ENCODE measurements at regions not wholly inside any gene's neighbourhood (a gene's known extent, or its start where the extent isn't known, plus 50 kb on each side); places are given as distances from the start of the nearest gene placed in this dataset.

GRCh38 chr18:22865354-22866116, 67.6 kb upstream of the RBBP8 start:
- no peak overlapping the region for H3K4me3 ChIP-seq (ENCODE audit: low read depth, low read length)
- DNase-seq (ENCODE audit: low read depth): no peak
- no peak for TF ChIP-seq CTCF (IDR thresholded peaks at IDR 0.05; ENCODE audit: low read depth, low read length)
- no peak for TF ChIP-seq MYC (IDR thresholded peaks at IDR 0.05; ENCODE audit: low read depth, low read length)
- TF ChIP-seq POLR2A (IDR thresholded peaks at IDR 0.05; ENCODE audit: extremely low read depth, insufficient read length): no peak
- no peak for TF ChIP-seq MAX (IDR thresholded peaks at IDR 0.05; ENCODE audit: low read depth, low read length)

- TF ChIP-seq POLR2A (IDR thresholded peaks at IDR 0.05; ENCODE audit: extremely low read depth, insufficient read length): no peak
- TF ChIP-seq MYC (IDR thresholded peaks at IDR 0.05; ENCODE audit: low read depth, low read length): no peak
- TF ChIP-seq CTCF (IDR thresholded peaks at IDR 0.05; ENCODE audit: low read depth, low read length): no peak
- no peak for TF ChIP-seq MAX (IDR thresholded peaks at IDR 0.05; ENCODE audit: low read depth, low read length)
- no peak overlapping the region for H3K4me3 ChIP-seq (ENCODE audit: low read depth, low read length)
- no peak for DNase-seq (ENCODE audit: low read depth)
Observed at GRCh38 chr18:22868831-22869230, 64.3 kb upstream of the RBBP8 start.

GRCh38 chr18:22871809-22872525, 61.2 kb upstream of the RBBP8 start:
- DNase-seq (ENCODE audit: low read depth): no peak
- no peak for TF ChIP-seq CTCF (IDR thresholded peaks at IDR 0.05; ENCODE audit: low read depth, low read length)
- no peak for TF ChIP-seq MAX (IDR thresholded peaks at IDR 0.05; ENCODE audit: low read depth, low read length)
- no peak for TF ChIP-seq MYC (IDR thresholded peaks at IDR 0.05; ENCODE audit: low read depth, low read length)
- H3K4me3 ChIP-seq (ENCODE audit: low read depth, low read length): no peak overlapping the region

GRCh38 chr18:22872900-22873537, 60.1 kb upstream of the RBBP8 start:
- no peak for DNase-seq (ENCODE audit: low read depth)

More at GRCh38 chr18:22872900-22873537, 60.1 kb upstream of the RBBP8 start:
- no peak overlapping the region for H3K4me3 ChIP-seq (ENCODE audit: low read depth, low read length)
- TF ChIP-seq CTCF (IDR thresholded peaks at IDR 0.05; ENCODE audit: low read depth, low read length) (no peak), MYC (IDR thresholded peaks at IDR 0.05; ENCODE audit: low read depth, low read length) (no peak), MAX (IDR thresholded peaks at IDR 0.05; ENCODE audit: low read depth, low read length) (no peak), POLR2A (IDR thresholded peaks at IDR 0.05; ENCODE audit: extremely low read depth, insufficient read length) (no peak)
